Neuron (in vitro differentiated cells): ENCODE measurements at regions not wholly inside any gene's neighbourhood (a gene's known extent, or its start where the extent isn't known, plus 50 kb on each side); places are given as distances from the start of the nearest gene placed in this dataset.

ENCODE experiments used
- H2AFZ ChIP-seq: one replicate; pipeline ENCODE4 v1.6.1; 2013; ENCODE audit warnings: low read depth, mild to moderate bottlenecking, inconsistent platforms, low read length, moderate library complexity
- H3K27me3 ChIP-seq: one replicate; pipeline ENCODE4 v1.6.1; 2013; ENCODE audit warnings: low read length; ENCODE audit not compliant: insufficient read depth
- H3K36me3 ChIP-seq: one replicate; pipeline ENCODE4 v1.6.1; 2013; ENCODE audit warnings: low read length; ENCODE audit not compliant: insufficient read depth
- H3K4me1 ChIP-seq: one replicate; pipeline ENCODE4 v1.6.1; 2013; ENCODE audit warnings: low read length; ENCODE audit not compliant: insufficient read depth
- H3K4me3 ChIP-seq: 2 replicates; pipeline ENCODE4 v1.5.1; 2013; ENCODE audit warnings: mild to moderate bottlenecking, low read length, moderate library complexity
- H3K9me3 ChIP-seq: one replicate; pipeline ENCODE4 v1.6.1; 2013; ENCODE audit warnings: low read length

DNA sequence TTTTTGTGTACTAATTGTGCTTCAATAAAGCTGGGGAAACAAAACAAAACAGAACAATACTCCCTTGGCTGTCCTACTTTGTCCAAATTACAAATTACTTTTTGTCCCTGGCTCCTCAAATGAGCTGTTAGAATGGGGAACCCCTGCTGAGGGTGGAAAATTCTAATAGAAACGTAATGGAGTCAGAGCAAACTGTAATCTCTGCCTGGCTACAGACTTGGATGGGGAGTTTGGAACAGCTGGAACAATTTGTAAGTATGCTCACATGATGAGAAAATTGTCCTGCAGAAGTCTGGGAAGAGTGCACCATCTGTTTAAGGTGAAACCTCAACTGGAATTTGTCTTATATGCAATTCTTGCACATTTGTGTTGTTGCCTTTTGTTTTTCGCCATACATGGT is 364.4 kb upstream of the CLNK start:
- H3K4me1 ChIP-seq = no peaks in the 10 kb centered on the region
- no peak overlapping the region for H3K4me3 ChIP-seq
- no peaks in the 10 kb centered on the region for H3K36me3 ChIP-seq
- H3K9me3 ChIP-seq = no peaks in the 10 kb centered on the region
- no peaks in the 10 kb centered on the region for H3K27me3 ChIP-seq
- no peak overlapping the region for H2AFZ ChIP-seq

DNA sequence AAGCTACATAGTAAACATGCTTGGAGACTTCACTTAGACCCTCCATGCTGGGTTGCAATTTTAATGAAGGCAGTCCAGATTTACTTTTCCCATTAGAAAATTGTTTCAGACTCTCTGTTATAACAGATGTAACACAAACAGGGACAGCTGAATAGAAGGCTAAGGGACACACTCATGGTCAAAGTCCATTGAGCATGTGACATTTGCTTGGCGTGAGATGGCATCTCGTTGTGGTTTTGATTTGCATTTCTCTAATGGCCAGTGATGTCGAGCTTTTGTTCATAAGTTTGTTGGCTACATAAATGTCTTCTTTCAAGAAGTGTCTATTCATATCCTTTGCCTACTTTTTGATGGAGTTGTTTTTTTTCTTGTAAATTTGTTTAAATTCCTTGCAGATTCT is 358.2 kb upstream of the CLNK start:
- H3K36me3 ChIP-seq = no peaks in the 10 kb centered on the region

DNA sequence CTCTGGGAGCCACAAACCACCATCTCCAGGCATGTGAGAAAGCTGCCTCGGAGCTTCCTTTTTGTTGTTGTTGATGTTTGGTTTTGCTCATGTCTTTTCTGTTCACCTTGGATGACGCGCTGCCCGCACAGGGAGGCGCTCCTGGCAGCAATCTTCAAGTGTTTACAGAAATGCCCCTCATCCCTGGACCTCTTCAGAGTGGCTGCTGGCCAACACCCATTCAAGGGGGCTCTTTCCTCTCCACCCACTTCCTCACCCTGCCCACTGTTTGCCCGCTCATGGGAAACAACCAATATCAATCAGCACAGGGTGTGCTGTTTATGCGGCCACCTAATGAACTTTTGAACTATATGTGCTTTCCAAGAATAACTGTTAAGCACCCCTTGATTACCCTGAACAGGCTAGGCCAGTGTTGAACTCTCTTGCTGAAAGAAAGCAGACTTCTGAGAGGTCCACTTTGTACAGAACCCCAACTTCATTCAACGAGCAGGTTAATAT is 355.1 kb upstream of the CLNK start:
- Histone ChIP-seq H2AFZ (no peak overlapping the region), H3K4me3 (no peak overlapping the region), H3K9me3 (no peaks in the 10 kb centered on the region), H3K4me1 (no peaks in the 10 kb centered on the region), H3K27me3 (no peaks in the 10 kb centered on the region), H3K36me3 (no peaks in the 10 kb centered on the region)

More for the DNA sequence above, 358.2 kb upstream of the CLNK start:
- Histone ChIP-seq H3K4me1 (no peaks in the 10 kb centered on the region), H3K27me3 (no peaks in the 10 kb centered on the region), H2AFZ (no peak overlapping the region), H3K4me3 (no peak overlapping the region), H3K9me3 (no peaks in the 10 kb centered on the region)

DNA sequence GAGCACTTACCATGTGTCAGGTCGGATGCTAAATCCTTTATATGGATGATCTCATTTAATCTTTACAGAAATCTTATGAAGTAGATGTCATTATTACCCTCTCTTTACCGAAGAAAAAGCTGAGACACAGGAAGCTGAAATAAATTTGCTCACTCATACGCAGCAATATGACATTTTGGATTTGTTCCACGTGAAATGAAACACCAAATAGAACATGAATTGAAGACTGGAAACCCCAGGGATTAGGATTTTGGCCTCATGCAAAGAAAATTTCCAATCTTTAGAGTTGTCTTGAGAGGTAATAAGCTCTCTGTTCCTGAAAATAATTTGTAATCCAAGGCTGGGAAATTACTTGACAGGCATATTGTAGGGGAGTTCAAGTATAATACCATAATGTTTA is 354.4 kb upstream of the CLNK start:
- H3K4me3 ChIP-seq = no peak overlapping the region
- no peaks in the 10 kb centered on the region for H3K36me3 ChIP-seq
- no peaks in the 10 kb centered on the region for H3K4me1 ChIP-seq

DNA sequence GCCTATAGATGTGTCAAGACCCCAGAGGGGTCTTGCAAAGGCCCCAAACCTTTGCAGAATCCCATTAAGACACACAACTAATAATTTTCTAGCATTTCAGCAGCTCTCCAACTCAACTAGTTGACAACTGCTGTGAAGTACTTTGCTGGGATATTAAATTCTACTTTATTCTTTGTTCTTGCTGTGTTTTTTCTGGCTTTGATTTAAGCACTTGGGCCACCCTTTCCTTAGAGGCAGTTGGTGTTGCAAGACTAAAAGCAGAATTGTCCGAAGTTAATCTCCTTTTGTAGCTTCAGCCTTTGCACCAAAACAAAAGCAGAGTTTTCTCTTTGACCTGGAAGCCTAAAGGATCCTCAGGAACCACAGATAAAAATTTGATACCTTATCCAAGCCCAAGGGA is 353.1 kb upstream of the CLNK start:
- Histone ChIP-seq H3K36me3 (no peaks in the 10 kb centered on the region), H3K4me3 (no peak overlapping the region), H3K9me3 (no peaks in the 10 kb centered on the region), H3K27me3 (no peaks in the 10 kb centered on the region), H2AFZ (no peak overlapping the region), H3K4me1 (no peaks in the 10 kb centered on the region)

More for the DNA sequence above, 354.4 kb upstream of the CLNK start:
- no peaks in the 10 kb centered on the region for H3K9me3 ChIP-seq
- H3K27me3 ChIP-seq = no peaks in the 10 kb centered on the region
- H2AFZ ChIP-seq = no peak overlapping the region

DNA sequence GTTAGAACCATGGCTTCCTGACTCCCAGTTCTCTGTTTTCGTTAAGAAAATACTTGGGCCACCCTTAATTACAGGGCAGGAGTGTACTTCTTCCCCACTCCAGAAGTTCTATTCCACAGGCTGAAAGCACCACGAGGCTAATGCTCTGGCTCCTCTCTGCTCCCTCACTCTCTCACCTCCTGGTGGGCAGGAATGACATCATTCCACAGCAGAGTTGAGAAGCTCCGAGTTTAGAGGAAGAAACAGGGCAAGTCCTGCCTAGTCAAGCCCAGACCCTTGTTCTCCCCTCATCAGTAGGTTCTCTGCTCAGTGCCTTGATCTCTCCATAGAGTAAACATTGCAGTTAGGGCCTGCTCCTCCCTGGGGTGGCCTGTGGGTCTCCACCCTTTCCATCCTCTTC is 343.8 kb upstream of the CLNK start:
- Histone ChIP-seq H3K9me3 (no peaks in the 10 kb centered on the region), H3K36me3 (no peaks in the 10 kb centered on the region), H2AFZ (no peak overlapping the region), H3K27me3 (no peaks in the 10 kb centered on the region), H3K4me3 (no peak overlapping the region), H3K4me1 (no peaks in the 10 kb centered on the region)

DNA sequence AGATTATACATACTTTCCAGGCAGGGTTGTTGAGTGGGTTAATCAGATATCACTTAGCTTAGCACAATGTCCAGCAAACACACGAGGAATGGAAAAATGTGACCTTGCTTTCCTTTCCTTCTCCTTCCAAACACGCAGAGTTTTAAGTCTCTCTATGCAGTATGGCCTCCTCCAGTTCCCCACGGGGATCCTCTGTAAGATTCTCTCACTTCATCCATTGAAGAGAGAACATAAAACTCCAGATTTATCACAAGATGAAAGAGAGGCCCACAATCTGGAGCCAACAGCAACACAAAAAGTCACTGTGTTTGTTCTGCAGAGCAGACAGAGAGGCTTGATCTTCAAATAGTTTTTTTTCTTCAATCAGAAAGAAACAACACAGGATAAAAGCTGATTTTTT is 336.8 kb upstream of the CLNK start:
- Histone ChIP-seq H3K36me3 (no peaks in the 10 kb centered on the region), H3K9me3 (no peaks in the 10 kb centered on the region), H3K27me3 (no peaks in the 10 kb centered on the region), H2AFZ (no peak overlapping the region), H3K4me3 (no peak overlapping the region), H3K4me1 (no peaks in the 10 kb centered on the region)

DNA sequence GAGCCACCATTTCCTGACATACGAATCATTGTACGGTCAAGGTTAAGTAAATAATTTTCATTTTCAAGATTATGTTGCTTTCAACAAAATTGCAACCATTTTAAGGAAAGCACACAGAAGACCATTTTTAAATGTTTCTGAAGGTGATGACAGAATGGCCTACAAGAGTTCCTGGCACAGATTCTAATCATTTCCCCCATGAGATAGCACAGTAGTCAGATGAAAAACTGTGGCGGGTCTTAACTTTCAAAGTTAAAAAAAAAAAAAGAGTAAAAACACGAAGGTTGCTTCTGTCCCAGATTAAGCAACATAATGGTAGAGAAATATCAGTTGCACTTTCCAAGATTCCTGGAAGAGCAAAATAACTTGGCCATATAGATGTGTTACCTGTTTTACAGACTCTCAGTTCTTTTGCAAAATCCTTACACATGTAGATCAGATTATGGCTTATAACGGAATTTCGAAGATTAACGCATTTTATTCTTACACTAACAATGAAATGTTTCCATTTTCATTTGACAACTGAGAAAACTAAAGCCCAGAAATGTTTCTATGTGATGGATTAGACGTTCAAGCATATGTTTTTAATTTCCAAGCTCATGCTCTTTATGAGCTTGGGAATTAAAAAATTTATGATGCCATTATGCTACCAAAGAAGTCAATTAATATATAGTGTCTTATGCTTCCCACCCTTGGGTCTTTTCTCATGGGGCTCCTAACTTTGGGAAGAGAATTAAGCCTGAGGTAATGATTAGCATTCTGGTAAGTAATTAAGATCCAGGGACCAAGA is 335.1 kb upstream of the CLNK start:
- Histone ChIP-seq H3K36me3 (no peaks in the 10 kb centered on the region), H2AFZ (no peak overlapping the region), H3K27me3 (no peaks in the 10 kb centered on the region), H3K4me1 (no peaks in the 10 kb centered on the region), H3K9me3 (no peaks in the 10 kb centered on the region), H3K4me3 (no peak overlapping the region)

DNA sequence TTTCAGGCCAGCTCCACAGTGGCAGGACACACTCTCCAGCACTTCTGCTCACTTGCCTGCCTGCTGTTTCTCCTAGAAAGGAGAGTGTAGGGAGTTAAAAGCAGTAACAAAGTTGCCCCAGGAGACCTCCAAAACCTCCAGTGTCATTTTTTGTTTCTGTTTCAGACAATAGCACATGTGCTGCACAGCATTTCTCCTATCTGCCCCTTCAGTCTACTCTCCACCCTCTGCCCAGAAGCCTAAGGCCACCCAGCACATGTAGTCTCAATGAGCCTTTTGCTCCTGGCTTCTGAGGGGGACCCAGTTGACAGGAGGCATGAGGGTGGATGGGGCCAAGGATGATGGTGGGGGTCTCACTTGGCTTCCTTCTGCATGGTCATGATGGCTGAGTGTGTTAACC is 329.6 kb upstream of the CLNK start:
- Histone ChIP-seq H3K36me3 (no peaks in the 10 kb centered on the region), H3K9me3 (no peaks in the 10 kb centered on the region), H3K4me3 (no peak overlapping the region), H2AFZ (no peak overlapping the region), H3K4me1 (no peaks in the 10 kb centered on the region), H3K27me3 (no peaks in the 10 kb centered on the region)

DNA sequence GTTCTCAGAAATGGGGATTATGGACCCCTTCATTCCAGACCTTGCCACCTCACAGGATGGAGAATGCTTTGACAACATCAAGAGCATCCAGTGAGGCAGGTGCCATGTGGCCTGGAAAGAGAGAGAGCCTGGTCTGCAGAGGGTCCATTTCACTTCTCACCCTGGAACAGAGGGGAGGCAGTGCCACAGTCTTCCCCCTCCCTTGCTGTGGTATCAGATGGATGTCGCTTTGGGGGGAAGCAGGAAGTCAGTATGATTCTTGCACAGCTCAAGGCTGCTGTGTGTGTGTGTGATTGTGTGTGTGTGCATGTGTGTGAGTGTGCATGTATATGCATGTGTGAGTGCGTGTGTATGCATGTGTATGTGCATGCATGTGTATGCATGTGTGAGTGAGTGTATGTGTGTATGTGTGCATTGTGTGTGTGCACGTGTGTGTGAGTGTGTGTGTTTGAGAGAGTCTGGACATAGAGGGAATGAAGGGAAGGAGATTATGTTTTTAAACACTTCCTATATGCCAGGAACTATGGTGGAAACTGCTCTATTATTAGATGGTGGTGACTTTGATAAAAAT is 328.6 kb upstream of the CLNK start:
- no peaks in the 10 kb centered on the region for H3K4me1 ChIP-seq
- no peak overlapping the region for H3K4me3 ChIP-seq

DNA sequence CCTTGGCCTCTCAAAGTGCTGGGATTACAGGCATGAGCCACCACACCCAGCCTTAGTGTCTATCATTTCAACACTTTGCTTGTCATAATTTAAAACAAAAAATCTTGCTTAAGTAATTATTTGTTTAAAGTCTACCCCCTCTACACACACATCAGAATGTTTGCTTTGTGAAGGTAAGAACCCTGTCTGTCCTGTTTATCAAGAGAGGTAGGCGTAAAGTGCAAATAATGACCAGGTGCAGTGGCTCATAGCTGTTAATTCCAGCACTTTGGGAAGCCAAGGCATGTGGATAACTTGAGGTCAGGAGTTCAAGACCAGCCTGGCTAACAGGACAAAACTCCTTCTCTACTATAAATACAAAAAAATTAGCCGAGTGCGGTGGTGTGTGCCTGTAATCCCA is 326.7 kb upstream of the CLNK start:
- H3K36me3 ChIP-seq = no peaks in the 10 kb centered on the region
- no peak overlapping the region for H2AFZ ChIP-seq
- H3K27me3 ChIP-seq = no peaks in the 10 kb centered on the region
- H3K9me3 ChIP-seq = no peaks in the 10 kb centered on the region
- no peaks in the 10 kb centered on the region for H3K4me1 ChIP-seq
- H3K4me3 ChIP-seq = no peak overlapping the region

More for the DNA sequence above, 328.6 kb upstream of the CLNK start:
- no peak overlapping the region for H2AFZ ChIP-seq
- no peaks in the 10 kb centered on the region for H3K9me3 ChIP-seq
- H3K27me3 ChIP-seq = no peaks in the 10 kb centered on the region
- H3K36me3 ChIP-seq = no peaks in the 10 kb centered on the region

DNA sequence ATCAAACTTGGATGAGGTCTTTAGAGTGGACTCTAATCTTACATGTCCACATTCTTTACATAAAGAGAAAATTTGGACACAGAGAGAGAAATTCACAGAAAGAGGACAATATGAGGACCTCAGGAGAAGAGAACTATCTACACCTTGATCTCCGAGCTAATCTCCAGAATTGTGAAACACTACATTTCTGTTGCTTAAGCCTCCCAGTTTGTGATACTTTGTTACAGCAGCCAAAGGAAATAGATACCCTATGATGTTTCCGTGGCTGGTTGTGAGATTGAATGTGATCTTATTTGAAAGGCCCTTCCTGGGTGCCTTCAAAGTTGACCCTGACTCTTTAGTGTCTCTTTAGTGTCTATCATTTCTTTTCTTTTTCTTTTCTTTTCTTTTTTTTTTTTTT is 326.1 kb upstream of the CLNK start:
- Histone ChIP-seq H3K4me3 (no peak overlapping the region), H2AFZ (no peak overlapping the region), H3K4me1 (no peaks in the 10 kb centered on the region), H3K9me3 (no peaks in the 10 kb centered on the region), H3K36me3 (no peaks in the 10 kb centered on the region), H3K27me3 (no peaks in the 10 kb centered on the region)

DNA sequence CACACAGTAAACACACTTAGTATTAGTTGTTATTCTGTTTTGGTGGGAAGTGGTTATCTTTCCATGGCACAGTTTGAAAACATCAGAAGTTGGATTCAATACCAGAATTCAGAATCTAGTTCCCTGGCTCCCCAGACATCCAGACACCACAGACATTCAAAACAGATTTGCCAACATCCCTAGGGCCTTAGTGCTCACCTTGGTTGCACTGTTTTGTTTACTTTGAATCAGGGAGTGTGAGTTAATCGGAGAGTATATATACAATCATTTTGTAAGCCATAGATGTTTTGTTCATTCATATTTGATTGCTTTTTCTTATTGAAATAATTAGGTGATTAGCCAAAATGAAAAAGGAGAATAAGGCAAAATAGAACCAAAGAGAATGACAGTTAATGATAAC is 324.7 kb upstream of the CLNK start:
- Histone ChIP-seq H3K4me1 (no peaks in the 10 kb centered on the region), H3K9me3 (no peaks in the 10 kb centered on the region), H3K4me3 (no peak overlapping the region), H3K36me3 (no peaks in the 10 kb centered on the region), H3K27me3 (no peaks in the 10 kb centered on the region), H2AFZ (no peak overlapping the region)

DNA sequence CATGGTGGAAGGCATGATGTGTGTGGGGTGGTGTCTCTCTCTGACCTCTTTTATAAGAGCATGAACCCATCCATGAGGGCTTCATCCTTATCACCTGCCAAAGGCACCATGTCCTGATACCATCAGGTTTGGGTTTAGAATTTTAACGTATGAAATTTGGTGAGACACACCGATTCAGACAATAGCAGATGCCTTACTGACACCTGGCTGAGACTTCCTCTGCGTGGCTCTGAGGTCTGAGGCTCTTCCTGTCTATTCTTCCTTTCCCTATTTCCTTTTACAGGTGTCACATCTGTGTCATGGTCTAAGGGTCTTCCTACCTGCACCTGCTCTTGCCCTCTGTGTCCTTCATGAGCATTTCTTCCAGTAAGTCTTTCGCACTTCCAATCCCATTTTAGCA is 320.7 kb upstream of the CLNK start:
- H3K4me3 ChIP-seq = no peak overlapping the region
- no peaks in the 10 kb centered on the region for H3K9me3 ChIP-seq
- H2AFZ ChIP-seq = no peak overlapping the region
- H3K4me1 ChIP-seq = no peaks in the 10 kb centered on the region
- no peaks in the 10 kb centered on the region for H3K27me3 ChIP-seq
- H3K36me3 ChIP-seq = no peaks in the 10 kb centered on the region
